ENCODE measurements at regions not wholly inside any gene's neighbourhood (a gene's known extent, or its start where the extent isn't known, plus 50 kb on each side); places are given as distances from the start of the nearest gene placed in this dataset.

DNA sequence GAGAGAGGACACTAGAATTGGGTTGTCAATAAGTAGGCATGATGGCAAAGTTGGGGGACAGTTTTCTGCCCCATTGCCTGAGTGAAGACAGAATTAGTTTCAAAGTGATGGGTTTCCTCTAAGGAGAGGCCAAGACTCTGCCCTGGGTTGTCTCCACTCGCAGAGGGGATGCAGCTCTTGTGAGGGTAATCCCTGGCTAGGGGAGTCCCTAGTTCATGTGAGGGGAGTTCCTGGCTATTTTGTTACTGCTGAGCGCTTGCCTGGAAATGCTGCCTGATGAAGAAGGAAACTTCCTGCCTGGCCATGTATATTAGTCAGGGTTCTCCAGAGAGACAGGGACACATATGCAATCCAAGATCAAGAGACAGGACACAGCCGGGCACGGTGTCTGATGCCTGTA is 501.5 kb downstream of the BCL11A start:
- no peak overlapping the region for H3K27ac ChIP-seq (ENCODE audit: low read length)
- ChIA-PET POLR2A (no interaction called here), CTCF (no interaction called here)
- in situ Hi-C loops (cut with HindIII; ENCODE audit: low pct_unique_long_range_greater_than_20kb, low sequenced_read_pairs) = no loop called here
- H3K36me3 ChIP-seq (ENCODE audit: control insufficient read depth, insufficient read depth, low read length) = no peaks in the 10 kb centered on the region
- no peaks in the 10 kb centered on the region for H3K27me3 ChIP-seq (ENCODE audit: control insufficient read depth, insufficient read depth, low read length)
- intact Hi-C loops (cut with micrococcal nuclease; ENCODE audit: unreplicated experiment) = no loop called here
- H3K9me3 ChIP-seq (ENCODE audit: control insufficient read depth, insufficient read depth, low read depth, low read length) = no peaks in the 10 kb centered on the region
- no TSS peak for BruUV-seq (replicated peaks)
- TF ChIP-seq SIN3A (IDR thresholded peaks at IDR 0.05; ENCODE audit: borderline replicate concordance, insufficient read depth, low read depth, low read length) = no peak
- no peak for TF ChIP-seq REST (IDR thresholded peaks at IDR 0.05; ENCODE audit: insufficient read depth in 1 of 2, low read depth in 2 of 2, low read length in 1 of 2)
- no peak for TF ChIP-seq POLR2AphosphoS5 (IDR thresholded peaks at IDR 0.05; ENCODE audit: low read depth, low read length)
- TF ChIP-seq CTCF (IDR thresholded peaks at IDR 0.05) = no peak
- no peak for TF ChIP-seq TCF7L2 (IDR thresholded peaks at IDR 0.05; ENCODE audit: low read depth, low read length)
- H3K4me1 ChIP-seq (ENCODE audit: control insufficient read depth, insufficient read depth, low read length) = no peaks in the 10 kb centered on the region
- DNase-seq (ENCODE audit: low read depth, low spot score) = no peak
- H3K4me3 ChIP-seq (ENCODE audit: low read depth in 2 of 2, low read length in 2 of 2) = no peak overlapping the region
- no peak for ATAC-seq

DNA sequence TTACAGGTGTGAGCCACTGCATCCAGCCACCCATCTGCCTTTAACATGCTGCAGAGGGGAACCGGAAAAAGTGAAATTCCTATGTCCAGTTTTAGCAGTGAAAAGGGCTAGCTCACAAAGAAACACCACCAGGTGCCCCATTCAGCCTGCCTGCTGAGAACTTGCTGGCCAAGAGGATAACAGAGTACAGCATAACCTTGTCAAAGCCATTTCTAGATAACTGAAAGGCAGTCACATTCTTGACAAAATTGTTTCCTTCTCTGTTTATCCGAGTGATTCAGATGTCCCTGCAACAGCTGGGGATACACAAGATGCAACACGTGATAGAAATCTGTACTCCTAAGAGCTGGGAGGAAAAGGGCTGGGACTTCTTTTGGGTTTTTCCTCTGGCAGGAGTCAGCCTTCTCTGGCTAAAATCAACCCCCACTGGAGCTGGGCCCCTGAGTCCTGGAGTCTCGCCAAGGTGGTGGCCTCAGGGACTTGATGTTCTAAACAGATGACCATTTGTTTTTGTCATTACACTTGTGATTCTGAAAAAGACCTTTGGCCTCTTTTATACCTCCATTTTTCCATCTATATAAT is 505.4 kb downstream of the BCL11A start:
- Histone ChIP-seq H3K27me3 (ENCODE audit: control insufficient read depth, insufficient read depth, low read length) (no peaks in the 10 kb centered on the region), H3K4me1 (ENCODE audit: control insufficient read depth, insufficient read depth, low read length) (no peaks in the 10 kb centered on the region), H3K9me3 (ENCODE audit: control insufficient read depth, insufficient read depth, low read depth, low read length) (no peaks in the 10 kb centered on the region), H3K27ac (ENCODE audit: low read length) (no peak overlapping the region), H3K4me3 (ENCODE audit: low read depth in 2 of 2, low read length in 2 of 2) (no peak overlapping the region), H3K36me3 (ENCODE audit: control insufficient read depth, insufficient read depth, low read length) (no peaks in the 10 kb centered on the region)
- no TSS peak for BruUV-seq (replicated peaks)
- no peak for TF ChIP-seq TCF7L2 (IDR thresholded peaks at IDR 0.05; ENCODE audit: low read depth, low read length)
- no peak for TF ChIP-seq POLR2AphosphoS5 (IDR thresholded peaks at IDR 0.05; ENCODE audit: low read depth, low read length)
- no peak for TF ChIP-seq SIN3A (IDR thresholded peaks at IDR 0.05; ENCODE audit: borderline replicate concordance, insufficient read depth, low read depth, low read length)
- no peak for TF ChIP-seq REST (IDR thresholded peaks at IDR 0.05; ENCODE audit: insufficient read depth in 1 of 2, low read depth in 2 of 2, low read length in 1 of 2)
- TF ChIP-seq CTCF (IDR thresholded peaks at IDR 0.05) = no peak
- ChIA-PET CTCF (no interaction called here), POLR2A (no interaction called here)
- in situ Hi-C loops (cut with HindIII; ENCODE audit: low pct_unique_long_range_greater_than_20kb, low sequenced_read_pairs) = no loop called here
- DNase-seq (ENCODE audit: low read depth, low spot score) (no peak), ATAC-seq (no peak)
- intact Hi-C loops (cut with micrococcal nuclease; ENCODE audit: unreplicated experiment) = no loop called here
